Neural cell (in vitro differentiated cells): ENCODE measurements at regions not wholly inside any gene's neighbourhood (a gene's known extent, or its start where the extent isn't known, plus 50 kb on each side); places are given as distances from the start of the nearest gene placed in this dataset.

Experiments
- H2AFZ ChIP-seq: fragments of 200-600, 300-800 bp; sonication (generic), shearing (Covaris generic); 2 replicates; pipeline ENCODE4 v1.6.0; 2014; ENCODE audit warnings: low read depth, mild to moderate bottlenecking, antibody characterized with exemption, low read length, moderate library complexity
- H3F3A ChIP-seq: fragments of 200-600 bp; shearing (Covaris generic); 2 replicates; pipeline ENCODE4 v1.6.1; 2016; ENCODE audit warnings: mild to moderate bottlenecking, moderate library complexity, mixed read lengths, antibody characterized with exemption, low read length; ENCODE audit not compliant: insufficient read depth, poor library complexity, severe bottlenecking
- H3K27ac ChIP-seq: fragments of 200-600, 300-800 bp; sonication (generic), shearing (Covaris generic); 2 replicates; pipeline ENCODE4 v1.5.1; 2014; ENCODE audit warnings: mild to moderate bottlenecking, low read length, moderate library complexity
- H3K27me3 ChIP-seq: fragments of 300-800, 200-600 bp; sonication (generic), shearing (Covaris generic); 2 replicates; pipeline ENCODE4 v1.6.0; 2014; ENCODE audit warnings: mild to moderate bottlenecking, low read depth, low read length, moderate library complexity; ENCODE audit not compliant: insufficient read depth
- H3K36me3 ChIP-seq: fragments of 300-800, 200-600 bp; sonication (generic), shearing (Covaris generic); 2 replicates; pipeline ENCODE4 v1.5.1; 2014; ENCODE audit warnings: mild to moderate bottlenecking, antibody characterized with exemption, low read length, moderate library complexity; ENCODE audit not compliant: insufficient read depth
- H3K4me2 ChIP-seq: fragments of 300-800, 200-600 bp; sonication (generic), shearing (Covaris generic); 2 replicates; pipeline ENCODE4 v1.6.0; 2014; ENCODE audit warnings: mild to moderate bottlenecking, low read length
- H3K4me3 ChIP-seq: fragments of 300-800, 200-600 bp; sonication (generic), shearing (Covaris generic); 2 replicates; pipeline ENCODE4 v1.5.1; 2014; ENCODE audit warnings: mild to moderate bottlenecking, low read length, moderate library complexity
- H3K79me2 ChIP-seq: fragments of 200-600 bp; shearing (Covaris generic); replicated peaks from 2 replicates; pipeline ENCODE4 v1.6.0; 2014; ENCODE audit warnings: mild to moderate bottlenecking, low read length, moderate library complexity; ENCODE audit not compliant: insufficient read depth
- H3K9ac ChIP-seq: fragments of 300-800, 200-600 bp; sonication (generic), shearing (Covaris generic); 2 replicates; pipeline ENCODE4 v1.6.1; 2016; ENCODE audit warnings: mild to moderate bottlenecking, low read length, mixed read lengths
- H3K9me2 ChIP-seq: fragments of 200-600 bp; shearing (Covaris generic); 2 replicates; pipeline ENCODE4 v1.6.1; 2016; ENCODE audit warnings: mild to moderate bottlenecking, low read length, mixed read lengths; ENCODE audit not compliant: insufficient read depth
- H3K9me3 ChIP-seq: fragments of 200-600, 300-800 bp; sonication (generic), shearing (Covaris generic); 2 replicates; pipeline ENCODE4 v1.6.1; 2016; ENCODE audit warnings: mild to moderate bottlenecking, mixed run types, low read length, moderate library complexity, mixed read lengths
- H4K20me1 ChIP-seq: fragments of 200-600 bp; shearing (Covaris generic); 2 replicates; pipeline ENCODE4 v1.6.1; 2016; ENCODE audit warnings: mild to moderate bottlenecking, mixed run types; ENCODE audit not compliant: insufficient read depth
- EP300 ChIP-seq: fragments of 450-650 bp; conservative IDR thresholded peaks from 2 replicates; pipeline ENCODE4 v1.6.1; 2014; ENCODE audit warnings: antibody characterized with exemption, mild to moderate bottlenecking, moderate library complexity; ENCODE audit not compliant: poor library complexity, severe bottlenecking
- EZH2 ChIP-seq: fragments of 200-600, 300-800 bp; shearing (Covaris generic), sonication (generic); IDR thresholded peaks from 2 replicates; pipeline ENCODE4 v1.6.1; 2014; ENCODE audit warnings: antibody characterized with exemption, low read length, borderline replicate concordance, mild to moderate bottlenecking; ENCODE audit not compliant: insufficient read depth, poor library complexity, severe bottlenecking
- MXI1 ChIP-seq: fragments of 450-650 bp; conservative IDR thresholded peaks from 2 replicates; pipeline ENCODE4 v1.6.1; 2014; ENCODE audit warnings: antibody characterized with exemption, mild to moderate bottlenecking; ENCODE audit not compliant: poor library complexity, severe bottlenecking
- POLR2AphosphoS5 ChIP-seq: IDR thresholded peaks from 2 replicates; pipeline ENCODE4 v1.6.1; 2012
- RAD21 ChIP-seq: fragments of 450-650 bp; conservative IDR thresholded peaks from 2 replicates; pipeline ENCODE4 v1.6.1; 2014; ENCODE audit warnings: antibody characterized with exemption, mild to moderate bottlenecking, moderate library complexity
- SMC3 ChIP-seq: fragments of 450-650 bp; conservative IDR thresholded peaks from 2 replicates; pipeline ENCODE4 v1.6.1; 2014; ENCODE audit warnings: antibody characterized with exemption, mild to moderate bottlenecking, moderate library complexity; ENCODE audit not compliant: poor library complexity
- TAF1 ChIP-seq: IDR thresholded peaks from 2 replicates; pipeline ENCODE4 v1.6.1; 2012; ENCODE audit warnings: low read depth
- TF ChIP-seq, protein P1 (sequence below): fragments of 450-650 bp; IDR thresholded peaks from 2 replicates; pipeline ENCODE4 v1.5.1; 2014; ENCODE audit warnings: antibody characterized with exemption, mild to moderate bottlenecking, moderate library complexity; ENCODE audit not compliant: poor library complexity, severe bottlenecking
- TF ChIP-seq, protein P2 (sequence below): IDR thresholded peaks from 2 replicates; pipeline ENCODE4 v1.6.1; 2012; ENCODE audit warnings: borderline replicate concordance

DNA sequence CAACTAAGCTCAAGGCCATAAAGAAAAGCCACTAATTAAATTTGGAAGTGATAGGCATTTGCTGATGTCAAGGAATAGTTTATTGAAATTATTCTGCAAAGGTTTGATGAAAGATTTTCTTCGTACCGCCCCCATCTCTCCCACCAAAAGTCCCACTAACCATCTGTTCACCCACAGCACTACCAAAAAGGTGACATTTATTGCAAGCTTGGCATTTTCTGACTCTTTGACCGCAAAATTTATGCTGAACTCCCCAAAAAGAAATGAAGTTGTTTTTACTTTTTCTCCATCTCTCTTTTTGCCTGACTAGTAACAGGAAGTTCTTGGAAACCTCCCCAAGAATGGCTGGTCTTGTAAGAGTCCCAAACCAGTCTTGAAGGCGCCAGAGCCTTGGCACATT is 384.9 kb upstream of the SOX9 start:
- no peak overlapping the region for H3K4me2 ChIP-seq

DNA sequence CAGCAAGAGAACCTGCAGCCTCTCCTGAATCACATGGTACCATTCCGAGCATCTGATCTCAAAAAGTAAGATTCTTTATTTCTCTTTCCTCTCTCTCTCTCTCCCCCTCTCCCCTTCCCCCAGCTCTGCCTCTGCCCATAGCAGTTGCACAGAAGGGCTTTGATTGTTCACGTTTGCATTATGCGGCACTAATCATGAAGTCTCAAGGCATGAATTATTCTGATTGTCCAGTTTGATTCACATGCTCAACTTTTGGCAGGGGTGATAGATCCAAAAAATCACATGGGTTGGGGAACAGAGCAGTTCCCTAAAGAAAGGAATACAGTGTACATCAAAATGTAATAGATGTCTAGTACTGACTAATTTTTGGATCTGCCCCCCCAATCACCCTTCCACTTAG is 380.0 kb upstream of the SOX9 start:
- no peak overlapping the region for H3K4me3 ChIP-seq
- no peaks in the 10 kb centered on the region for H3K9me3 ChIP-seq
- H3K9me2 ChIP-seq, result no peaks in the 10 kb centered on the region
- H3K27me3 ChIP-seq, result no peaks in the 10 kb centered on the region
- H3K4me2 ChIP-seq, result no peak overlapping the region
- H4K20me1 ChIP-seq, result no peaks in the 10 kb centered on the region
- H3K27ac ChIP-seq, result no peak overlapping the region
- no peaks in the 10 kb centered on the region for H3K36me3 ChIP-seq
- TF ChIP-seq, protein P1, sequence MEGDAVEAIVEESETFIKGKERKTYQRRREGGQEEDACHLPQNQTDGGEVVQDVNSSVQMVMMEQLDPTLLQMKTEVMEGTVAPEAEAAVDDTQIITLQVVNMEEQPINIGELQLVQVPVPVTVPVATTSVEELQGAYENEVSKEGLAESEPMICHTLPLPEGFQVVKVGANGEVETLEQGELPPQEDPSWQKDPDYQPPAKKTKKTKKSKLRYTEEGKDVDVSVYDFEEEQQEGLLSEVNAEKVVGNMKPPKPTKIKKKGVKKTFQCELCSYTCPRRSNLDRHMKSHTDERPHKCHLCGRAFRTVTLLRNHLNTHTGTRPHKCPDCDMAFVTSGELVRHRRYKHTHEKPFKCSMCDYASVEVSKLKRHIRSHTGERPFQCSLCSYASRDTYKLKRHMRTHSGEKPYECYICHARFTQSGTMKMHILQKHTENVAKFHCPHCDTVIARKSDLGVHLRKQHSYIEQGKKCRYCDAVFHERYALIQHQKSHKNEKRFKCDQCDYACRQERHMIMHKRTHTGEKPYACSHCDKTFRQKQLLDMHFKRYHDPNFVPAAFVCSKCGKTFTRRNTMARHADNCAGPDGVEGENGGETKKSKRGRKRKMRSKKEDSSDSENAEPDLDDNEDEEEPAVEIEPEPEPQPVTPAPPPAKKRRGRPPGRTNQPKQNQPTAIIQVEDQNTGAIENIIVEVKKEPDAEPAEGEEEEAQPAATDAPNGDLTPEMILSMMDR, result no peak
- TF ChIP-seq RAD21 (no peak), POLR2AphosphoS5 (no peak), TAF1 (no peak), EP300 (no peak), MXI1 (no peak), SMC3 (no peak), EZH2 (no peak)
- TF ChIP-seq, protein P2, sequence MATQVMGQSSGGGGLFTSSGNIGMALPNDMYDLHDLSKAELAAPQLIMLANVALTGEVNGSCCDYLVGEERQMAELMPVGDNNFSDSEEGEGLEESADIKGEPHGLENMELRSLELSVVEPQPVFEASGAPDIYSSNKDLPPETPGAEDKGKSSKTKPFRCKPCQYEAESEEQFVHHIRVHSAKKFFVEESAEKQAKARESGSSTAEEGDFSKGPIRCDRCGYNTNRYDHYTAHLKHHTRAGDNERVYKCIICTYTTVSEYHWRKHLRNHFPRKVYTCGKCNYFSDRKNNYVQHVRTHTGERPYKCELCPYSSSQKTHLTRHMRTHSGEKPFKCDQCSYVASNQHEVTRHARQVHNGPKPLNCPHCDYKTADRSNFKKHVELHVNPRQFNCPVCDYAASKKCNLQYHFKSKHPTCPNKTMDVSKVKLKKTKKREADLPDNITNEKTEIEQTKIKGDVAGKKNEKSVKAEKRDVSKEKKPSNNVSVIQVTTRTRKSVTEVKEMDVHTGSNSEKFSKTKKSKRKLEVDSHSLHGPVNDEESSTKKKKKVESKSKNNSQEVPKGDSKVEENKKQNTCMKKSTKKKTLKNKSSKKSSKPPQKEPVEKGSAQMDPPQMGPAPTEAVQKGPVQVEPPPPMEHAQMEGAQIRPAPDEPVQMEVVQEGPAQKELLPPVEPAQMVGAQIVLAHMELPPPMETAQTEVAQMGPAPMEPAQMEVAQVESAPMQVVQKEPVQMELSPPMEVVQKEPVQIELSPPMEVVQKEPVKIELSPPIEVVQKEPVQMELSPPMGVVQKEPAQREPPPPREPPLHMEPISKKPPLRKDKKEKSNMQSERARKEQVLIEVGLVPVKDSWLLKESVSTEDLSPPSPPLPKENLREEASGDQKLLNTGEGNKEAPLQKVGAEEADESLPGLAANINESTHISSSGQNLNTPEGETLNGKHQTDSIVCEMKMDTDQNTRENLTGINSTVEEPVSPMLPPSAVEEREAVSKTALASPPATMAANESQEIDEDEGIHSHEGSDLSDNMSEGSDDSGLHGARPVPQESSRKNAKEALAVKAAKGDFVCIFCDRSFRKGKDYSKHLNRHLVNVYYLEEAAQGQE, result no peak
- no peak overlapping the region for H3K9ac ChIP-seq
- no peak overlapping the region for H2AFZ ChIP-seq
- H3F3A ChIP-seq, result no peaks in the 10 kb centered on the region
- H3K79me2 ChIP-seq, result no peaks in the 10 kb centered on the region

More for the DNA sequence above, 384.9 kb upstream of the SOX9 start:
- Histone ChIP-seq H2AFZ (no peak overlapping the region), H4K20me1 (no peaks in the 10 kb centered on the region), H3K9me2 (no peaks in the 10 kb centered on the region), H3K9ac (no peak overlapping the region), H3K9me3 (no peaks in the 10 kb centered on the region), H3F3A (no peaks in the 10 kb centered on the region), H3K79me2 (no peaks in the 10 kb centered on the region), H3K36me3 (no peaks in the 10 kb centered on the region), H3K27ac (no peak overlapping the region), H3K27me3 (no peaks in the 10 kb centered on the region), H3K4me3 (no peak overlapping the region)
- TF ChIP-seq POLR2AphosphoS5, result no peak

DNA sequence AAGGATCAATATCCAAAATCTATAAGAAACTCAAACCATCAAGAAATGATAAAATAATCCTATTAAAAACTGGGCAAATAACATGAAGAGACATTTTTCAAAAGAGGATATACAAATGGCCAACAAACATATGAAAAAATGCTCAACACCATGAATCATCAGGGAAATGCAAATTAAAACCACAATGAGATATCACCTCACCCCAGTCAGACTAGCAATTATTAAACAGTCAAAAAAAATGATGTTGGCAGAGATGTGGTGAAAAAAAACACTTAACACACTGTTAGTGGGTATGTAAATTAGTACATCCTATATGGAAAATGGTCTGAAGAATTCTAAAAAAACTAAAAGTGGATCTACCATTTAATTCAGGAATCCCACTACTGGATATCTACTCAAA is 379.0 kb upstream of the SOX9 start:
- TF ChIP-seq, protein P2, result no peak
- TF ChIP-seq EZH2, result no peak
- no peak for TF ChIP-seq SMC3
- TF ChIP-seq EP300, result no peak
- no peak for TF ChIP-seq TAF1
- TF ChIP-seq, protein P1, result no peak
- TF ChIP-seq POLR2AphosphoS5, result no peak
- no peak for TF ChIP-seq RAD21
- no peak for TF ChIP-seq MXI1
- no peaks in the 10 kb centered on the region for H4K20me1 ChIP-seq
- H3K4me3 ChIP-seq, result no peak overlapping the region
- no peak overlapping the region for H3K27ac ChIP-seq
- no peaks in the 10 kb centered on the region for H3K79me2 ChIP-seq
- no peak overlapping the region for H3K9ac ChIP-seq
- no peaks in the 10 kb centered on the region for H3F3A ChIP-seq
- no peak overlapping the region for H3K4me2 ChIP-seq
- H3K9me2 ChIP-seq, result no peaks in the 10 kb centered on the region
- H3K9me3 ChIP-seq, result no peaks in the 10 kb centered on the region
- no peaks in the 10 kb centered on the region for H3K27me3 ChIP-seq
- no peak overlapping the region for H2AFZ ChIP-seq
- no peaks in the 10 kb centered on the region for H3K36me3 ChIP-seq
